ENCODE measurements at regions not wholly inside any gene's neighbourhood (a gene's known extent, or its start where the extent isn't known, plus 50 kb on each side); places are given as distances from the start of the nearest gene placed in this dataset.

- DNase-seq, result no peak
Observed at GRCh38 chr3:124512881-124513609, 217.2 kb upstream of the UMPS start.

- DNase-seq, result no peak
Observed at GRCh38 chr3:124513610-124513997, 216.6 kb upstream of the UMPS start.

GRCh38 chr3:124514683-124515082 lies 215.6 kb upstream of the UMPS start:
- no peak for DNase-seq

GRCh38 chr3:124516333-124516732 lies 213.9 kb upstream of the UMPS start:
- no peak for DNase-seq

- DNase-seq, result no peak
Observed at GRCh38 chr3:124517306-124517705, 212.9 kb upstream of the UMPS start.

- DNase-seq, result no peak
Observed at GRCh38 chr3:124518350-124518749, 211.9 kb upstream of the UMPS start.

- no peak for DNase-seq
Observed at GRCh38 chr3:124519591-124520194, 210.6 kb upstream of the UMPS start.

GRCh38 chr3:124520970-124521369 lies 209.3 kb upstream of the UMPS start:
- no peak for DNase-seq

- DNase-seq, result no peak
Observed at GRCh38 chr3:124522082-124522625, 208.1 kb upstream of the UMPS start.

GRCh38 chr3:124526601-124527000 lies 203.7 kb upstream of the UMPS start:
- no peak for DNase-seq

GRCh38 chr3:124529826-124530571 lies 200.3 kb upstream of the UMPS start:
- no peak for DNase-seq

GRCh38 chr3:124530916-124531315 lies 199.3 kb upstream of the UMPS start:
- no peak for DNase-seq

- no peak for DNase-seq
Observed at GRCh38 chr3:124532071-124532470, 198.2 kb upstream of the UMPS start.

GRCh38 chr3:124535306-124535705 lies 194.9 kb upstream of the UMPS start:
- DNase-seq, result no peak

GRCh38 chr3:124540550-124541211 lies 189.6 kb upstream of the UMPS start:
- DNase-seq, result no peak

- DNase-seq, result no peak
Observed at GRCh38 chr3:124542214-124542869, 187.9 kb upstream of the UMPS start.

GRCh38 chr3:124545891-124546290 lies 184.4 kb upstream of the UMPS start:
- DNase-seq, result no peak

GRCh38 chr3:124552224-124552623 lies 178.0 kb upstream of the UMPS start:
- no peak for DNase-seq

GRCh38 chr3:124553178-124553577 lies 177.1 kb upstream of the UMPS start:
- DNase-seq, result no peak

- no peak for DNase-seq
Observed at GRCh38 chr3:124556636-124557035, 173.6 kb upstream of the UMPS start.

- no peak for DNase-seq
Observed at GRCh38 chr3:124557433-124558232, 172.6 kb upstream of the UMPS start.

Measured in activated CD8-positive, alpha-beta memory T cell treated with anti-CD3 and anti-CD28 coated beads, Interleukin-2, amount 50 U/mL, for 4 hours (primary cell).